ENCODE measurements at regions not wholly inside any gene's neighbourhood (a gene's known extent, or its start where the extent isn't known, plus 50 kb on each side); places are given as distances from the start of the nearest gene placed in this dataset.

DNA sequence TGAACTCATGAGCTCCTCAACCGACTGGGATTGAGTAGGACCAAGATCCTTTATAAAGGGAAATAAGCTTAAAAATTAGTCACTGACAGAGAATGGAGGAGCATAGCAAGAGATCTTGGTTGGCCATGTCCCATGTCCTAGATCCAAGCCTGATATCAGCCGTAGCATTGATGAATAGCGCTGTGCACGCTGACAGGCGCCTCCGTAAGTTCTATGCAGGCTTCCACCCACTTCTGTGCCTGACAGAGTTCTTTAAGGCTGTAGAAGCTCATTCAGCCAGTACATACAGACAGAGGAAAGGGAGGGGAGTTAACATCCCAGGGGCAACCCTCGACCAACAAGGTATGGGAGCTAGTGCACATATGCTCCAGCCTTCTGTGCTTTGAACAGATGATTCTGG lies 251.7 kb upstream of the TBC1D5 start:
- TF ChIP-seq, protein P1, sequence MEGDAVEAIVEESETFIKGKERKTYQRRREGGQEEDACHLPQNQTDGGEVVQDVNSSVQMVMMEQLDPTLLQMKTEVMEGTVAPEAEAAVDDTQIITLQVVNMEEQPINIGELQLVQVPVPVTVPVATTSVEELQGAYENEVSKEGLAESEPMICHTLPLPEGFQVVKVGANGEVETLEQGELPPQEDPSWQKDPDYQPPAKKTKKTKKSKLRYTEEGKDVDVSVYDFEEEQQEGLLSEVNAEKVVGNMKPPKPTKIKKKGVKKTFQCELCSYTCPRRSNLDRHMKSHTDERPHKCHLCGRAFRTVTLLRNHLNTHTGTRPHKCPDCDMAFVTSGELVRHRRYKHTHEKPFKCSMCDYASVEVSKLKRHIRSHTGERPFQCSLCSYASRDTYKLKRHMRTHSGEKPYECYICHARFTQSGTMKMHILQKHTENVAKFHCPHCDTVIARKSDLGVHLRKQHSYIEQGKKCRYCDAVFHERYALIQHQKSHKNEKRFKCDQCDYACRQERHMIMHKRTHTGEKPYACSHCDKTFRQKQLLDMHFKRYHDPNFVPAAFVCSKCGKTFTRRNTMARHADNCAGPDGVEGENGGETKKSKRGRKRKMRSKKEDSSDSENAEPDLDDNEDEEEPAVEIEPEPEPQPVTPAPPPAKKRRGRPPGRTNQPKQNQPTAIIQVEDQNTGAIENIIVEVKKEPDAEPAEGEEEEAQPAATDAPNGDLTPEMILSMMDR (IDR thresholded peaks at IDR 0.05): no peak
- TF ChIP-seq HOXB13 (CRISPR knock-in tag; IDR thresholded peaks at IDR 0.05; ENCODE audit: low read depth) (no peak), CHD2 (IDR thresholded peaks at IDR 0.05; ENCODE audit: low read length, partially characterized antibody) (no peak), POLR2A (IDR thresholded peaks at IDR 0.05; ENCODE audit: low read length) (no peak), KDM1A (IDR thresholded peaks at IDR 0.05; ENCODE audit: low read depth) (no peak), BHLHE40 (IDR thresholded peaks at IDR 0.05; ENCODE audit: low read depth, low read length) (no peak), EP300 (IDR thresholded peaks at IDR 0.05) (no peak), RAD21 (conservative IDR thresholded peaks at IDR 0.05 in 1 of 2, IDR thresholded peaks at IDR 0.05 in 1 of 2) (no peak), SREBF2 (IDR thresholded peaks at IDR 0.05) (no peak), MYC (IDR thresholded peaks at IDR 0.05; ENCODE audit: borderline replicate concordance, low read length) (no peak), CEBPB (IDR thresholded peaks at IDR 0.05) (no peak)
- TF ChIP-seq, protein P2, sequence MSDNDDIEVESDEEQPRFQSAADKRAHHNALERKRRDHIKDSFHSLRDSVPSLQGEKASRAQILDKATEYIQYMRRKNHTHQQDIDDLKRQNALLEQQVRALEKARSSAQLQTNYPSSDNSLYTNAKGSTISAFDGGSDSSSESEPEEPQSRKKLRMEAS (IDR thresholded peaks at IDR 0.05): no peak

Data from A549 (cell line).